Dedifferentiated amniotic fluid mesenchymal stem cell (primary cell): ENCODE measurements at regions not wholly inside any gene's neighbourhood (a gene's known extent, or its start where the extent isn't known, plus 50 kb on each side); places are given as distances from the start of the nearest gene placed in this dataset.

Experiments
- DNase-seq: peaks from one replicate; pipeline ENCODE4 v3.0.0-alpha.2; 2016; ENCODE audit errors: extremely low spot score

- no peak for DNase-seq
These were observed 54.0 kb upstream of the SLC22A11 start for GRCh38 chr11:64501500-64502427.

GRCh38 chr11:64502634-64503033, 53.1 kb upstream of the SLC22A11 start:
- DNase-seq, result no peak

GRCh38 chr11:64503186-64503753, 52.5 kb upstream of the SLC22A11 start:
- DNase-seq, result no peak

GRCh38 chr11:64504999-64505398, 50.7 kb upstream of the SLC22A11 start:
- DNase-seq, result no peak
